GM21619 (cell line): ENCODE measurements at regions not wholly inside any gene's neighbourhood (a gene's known extent, or its start where the extent isn't known, plus 50 kb on each side); places are given as distances from the start of the nearest gene placed in this dataset.

Experiments
- ATAC-seq: cut with Tn5 transposase; IDR thresholded peaks from one replicate; pipeline ENCODE4 v1.9.1; 2021; ENCODE audit not compliant: unreplicated experiment

DNA sequence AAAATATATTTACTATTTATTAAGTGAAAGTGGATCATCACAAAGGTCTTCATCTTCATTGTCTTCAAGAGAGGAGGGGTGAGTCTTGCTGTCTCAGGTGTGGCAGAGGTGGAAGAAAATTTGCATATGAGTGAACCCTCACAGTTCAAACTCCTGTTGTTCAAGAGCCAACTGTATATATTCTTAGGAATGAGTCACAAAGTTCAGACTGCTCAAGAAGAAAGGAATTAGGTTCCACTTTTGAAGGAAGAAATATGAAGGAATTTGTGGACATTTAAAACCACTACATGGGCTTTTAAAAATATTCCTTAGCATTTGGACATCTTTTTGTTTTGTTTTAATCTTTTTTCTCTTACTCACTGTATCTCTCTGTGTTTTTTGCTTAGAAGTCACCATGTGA lies 212.6 kb downstream of the INSIG2 start:
- no peak for ATAC-seq

DNA sequence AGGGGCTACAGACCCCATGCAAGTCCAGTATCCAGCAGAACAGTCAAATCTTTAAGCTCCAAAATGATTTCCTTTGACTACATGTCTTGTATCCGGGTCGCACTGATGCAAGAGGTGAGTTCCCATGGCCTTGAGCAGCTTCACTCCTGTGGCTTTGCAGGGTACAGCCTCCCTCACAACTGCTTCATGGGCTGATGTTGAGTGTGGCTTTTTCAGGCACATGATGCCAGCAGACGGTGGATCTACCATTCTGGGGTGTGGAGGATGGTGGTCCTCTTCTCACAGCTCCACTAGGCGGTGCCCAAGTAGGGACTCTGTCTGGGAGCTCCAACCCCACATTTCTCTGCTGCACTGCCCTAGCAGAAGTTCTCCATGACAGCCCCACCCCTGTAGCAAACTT lies 208.4 kb downstream of the INSIG2 start:
- ATAC-seq, result no peak

DNA sequence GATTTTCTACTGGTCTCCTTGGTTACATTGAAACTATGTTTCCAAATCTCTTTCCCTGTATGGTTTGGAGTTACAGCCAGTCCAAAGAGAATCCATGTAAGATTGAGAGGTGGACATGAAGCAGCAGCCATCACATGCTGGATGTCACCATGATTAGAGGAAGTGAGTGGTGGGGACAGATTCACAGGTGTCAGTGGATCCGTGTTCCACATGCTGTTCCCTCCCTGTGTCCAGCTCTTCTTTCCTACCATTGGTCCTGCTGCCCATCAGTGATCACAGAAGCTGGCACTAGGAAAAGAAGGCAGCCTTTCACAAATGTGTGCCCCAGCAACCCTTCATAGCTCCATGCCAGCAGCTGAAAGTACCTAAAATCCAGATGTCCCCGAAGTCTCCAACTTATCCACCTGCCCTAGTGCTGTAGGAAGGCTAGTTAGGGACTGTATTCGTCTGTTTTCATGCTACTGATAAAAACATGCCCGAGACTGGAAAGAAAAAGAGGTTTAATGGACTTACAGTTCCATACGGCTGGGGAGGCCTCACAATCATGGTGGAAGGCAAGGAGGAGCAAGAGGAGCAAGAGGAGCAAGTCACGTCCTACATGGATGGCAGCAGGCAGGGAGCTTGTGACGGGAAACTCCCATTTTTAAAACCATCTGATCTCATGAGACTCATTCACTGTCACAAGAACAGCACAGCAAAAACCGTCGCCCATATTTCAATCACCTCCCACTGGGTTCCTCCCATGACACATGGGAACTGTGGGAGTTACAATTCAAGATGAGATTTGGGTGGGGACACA lies 207.5 kb downstream of the INSIG2 start:
- ATAC-seq, result no peak

DNA sequence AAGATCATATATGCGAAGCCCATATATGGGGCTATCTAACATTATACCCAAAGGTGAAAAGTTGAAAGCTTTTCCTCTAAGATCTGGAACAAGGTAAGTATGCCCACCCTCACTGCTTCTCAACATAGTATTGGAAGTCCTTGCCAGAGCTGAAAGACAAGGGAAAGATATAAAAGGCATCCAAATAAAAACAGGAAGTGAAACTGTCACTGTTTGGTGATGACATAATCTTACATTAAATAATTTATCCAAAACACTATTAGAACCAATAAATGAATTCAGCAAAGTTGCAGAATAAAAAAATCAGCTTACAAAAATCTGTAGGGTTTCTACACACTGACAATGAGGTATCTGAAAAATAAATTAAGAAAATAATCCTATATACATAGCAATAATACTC lies 205.8 kb downstream of the INSIG2 start:
- no peak for ATAC-seq

DNA sequence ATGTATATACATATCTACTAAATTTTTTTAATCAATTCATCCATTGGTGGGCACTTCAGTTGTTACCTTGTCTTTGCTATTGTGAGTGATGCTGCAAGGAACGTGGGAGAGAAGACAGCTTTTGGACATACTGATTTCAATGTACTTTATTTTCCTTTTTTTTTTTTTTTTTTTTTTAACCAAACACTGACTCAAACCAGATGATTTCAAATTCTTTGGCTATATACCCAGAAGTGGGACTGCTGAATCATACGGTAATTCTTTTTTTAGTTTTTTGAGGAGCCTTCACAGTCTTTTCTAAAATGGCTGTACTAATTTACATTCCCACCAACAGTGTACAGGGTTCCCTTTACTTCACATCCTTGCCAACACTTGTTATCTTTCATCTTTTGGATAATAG lies 204.7 kb downstream of the INSIG2 start:
- no peak for ATAC-seq

DNA sequence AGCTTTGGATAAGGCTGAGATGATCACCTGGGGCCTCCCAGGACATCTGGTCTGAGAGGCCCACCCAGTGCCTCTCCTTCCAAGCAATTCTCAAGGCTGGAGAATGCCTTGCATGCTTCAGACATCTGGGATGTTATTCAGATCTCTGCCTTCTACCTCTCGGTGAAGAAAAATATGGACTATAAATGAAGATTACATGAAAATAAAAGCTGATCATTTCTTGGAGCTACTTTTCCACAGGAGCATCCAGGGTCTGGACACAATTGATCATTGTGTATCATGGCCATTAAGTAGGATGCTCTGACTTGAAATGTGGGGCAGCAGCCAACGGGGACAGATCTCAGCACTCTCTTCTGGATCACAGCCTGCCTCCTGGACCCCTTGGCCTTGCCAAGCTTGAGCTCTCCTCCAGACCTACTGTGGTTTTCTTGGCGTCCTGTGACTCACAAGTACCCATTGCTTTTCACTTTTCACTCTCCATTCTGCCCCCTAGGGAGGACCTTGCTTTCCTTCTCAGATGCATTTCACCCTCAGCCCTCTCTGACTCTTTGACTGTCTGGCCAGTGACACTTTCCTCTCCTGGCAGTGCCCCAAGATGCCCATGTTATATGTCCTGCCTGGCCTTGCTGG lies 203.1 kb downstream of the INSIG2 start:
- ATAC-seq, result peak; percentile 50

DNA sequence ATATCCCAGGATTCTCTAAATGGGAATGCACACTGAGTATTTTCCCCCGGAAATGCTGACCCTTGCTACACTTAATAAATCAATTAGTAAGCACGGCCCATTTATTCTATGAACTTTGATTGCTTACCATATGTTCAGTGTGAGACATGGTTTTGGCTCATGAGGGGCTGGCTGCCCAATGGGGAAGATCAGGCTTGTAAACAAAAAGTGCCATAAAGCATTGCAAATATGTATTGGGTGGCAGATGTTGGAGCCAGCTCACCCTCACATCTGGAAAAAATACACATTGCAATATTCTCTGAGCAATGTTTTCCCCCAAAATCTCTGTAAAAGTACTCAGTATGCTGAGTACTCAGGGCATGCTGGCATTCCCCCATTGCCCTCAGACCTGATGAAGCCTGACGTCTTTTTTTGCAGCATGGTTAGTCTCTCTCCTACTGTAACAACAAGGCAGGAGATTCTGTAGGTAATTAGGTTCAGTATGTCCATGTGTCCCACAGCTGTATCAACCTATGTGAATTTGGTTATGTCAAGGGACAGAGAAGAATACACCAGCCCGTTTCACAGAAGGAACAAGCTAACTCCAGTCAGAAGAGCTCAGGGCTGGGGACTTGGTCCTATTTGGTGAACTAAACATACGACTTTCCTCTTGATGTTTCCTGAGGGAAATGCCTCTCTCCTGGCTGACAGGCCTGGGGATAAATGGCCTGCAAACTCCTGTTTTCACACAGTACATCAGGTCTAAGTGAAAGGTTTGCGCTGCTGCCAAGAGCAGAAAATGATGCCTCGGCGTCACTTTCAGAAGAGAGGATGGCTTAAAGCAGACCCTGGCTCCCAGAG lies 202.4 kb downstream of the INSIG2 start:
- no peak for ATAC-seq

DNA sequence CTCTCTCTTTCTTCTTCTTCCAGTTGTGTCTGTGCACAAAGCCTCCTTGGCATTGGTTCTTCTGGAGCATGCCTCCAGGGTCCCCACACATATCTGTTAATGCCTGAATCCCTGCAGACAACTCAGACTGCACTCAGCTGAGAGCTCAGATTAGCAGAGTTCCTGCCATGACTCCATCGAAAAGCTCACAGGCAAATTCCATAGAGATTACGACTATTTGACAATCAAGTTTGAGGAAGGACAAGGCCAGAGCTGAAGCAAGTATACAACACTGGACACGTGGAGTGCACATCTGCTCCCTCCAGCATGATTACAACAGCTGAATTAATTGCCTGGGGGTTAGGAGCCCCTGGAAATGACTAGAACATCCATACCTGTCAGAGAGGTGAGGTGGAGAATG lies 190.7 kb downstream of the INSIG2 start:
- ATAC-seq, result no peak

DNA sequence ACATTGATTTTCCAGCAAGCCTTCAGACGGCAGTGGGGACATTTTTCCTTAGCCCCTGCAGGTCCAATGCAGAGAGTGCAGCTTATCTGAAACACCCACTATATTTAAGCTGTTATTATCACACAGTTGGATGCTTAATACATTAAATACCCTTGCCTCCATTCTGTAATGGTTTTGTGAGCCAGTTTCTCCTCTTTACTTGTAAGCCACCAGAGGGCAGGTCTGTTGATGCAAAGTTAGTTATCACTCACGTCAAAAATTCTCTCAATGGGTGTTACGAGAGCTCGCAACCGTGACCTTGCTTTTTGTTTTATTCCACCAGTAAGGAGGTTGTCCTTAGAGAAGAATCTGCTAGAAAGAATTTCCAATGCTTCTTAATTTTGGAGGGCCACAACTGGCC lies 189.8 kb downstream of the INSIG2 start:
- no peak for ATAC-seq

DNA sequence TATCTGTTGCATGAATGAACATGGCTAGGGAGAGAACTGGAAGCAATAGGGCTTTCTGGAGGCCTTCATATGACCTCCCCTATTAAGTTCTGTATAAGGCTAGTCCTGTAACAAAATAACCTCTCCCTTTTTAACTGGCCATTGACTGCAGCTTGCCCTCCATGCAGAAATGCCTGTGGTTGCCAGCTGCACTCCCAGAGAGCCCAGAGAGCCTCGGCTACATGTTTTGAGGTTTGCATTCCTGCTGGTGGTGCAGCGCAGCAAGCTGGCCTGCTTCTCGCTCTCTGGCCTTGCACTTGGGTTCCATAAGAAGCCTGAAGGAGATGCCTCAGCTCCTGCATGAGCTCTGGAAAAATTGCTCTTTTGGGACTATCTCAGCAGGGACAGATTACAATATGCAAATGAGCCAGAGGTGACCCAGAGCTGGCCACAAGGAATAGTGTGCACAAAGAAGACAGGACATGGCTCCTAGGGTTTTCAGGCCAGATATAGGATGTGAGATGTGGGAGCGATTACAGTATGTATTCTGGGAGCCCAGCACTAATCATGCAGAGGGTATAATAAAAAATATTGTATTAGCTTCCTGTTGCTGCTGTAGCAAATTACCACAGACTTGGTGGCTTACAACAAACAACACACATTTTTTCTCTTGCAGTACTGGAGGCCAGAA lies 186.7 kb downstream of the INSIG2 start:
- ATAC-seq, result no peak

DNA sequence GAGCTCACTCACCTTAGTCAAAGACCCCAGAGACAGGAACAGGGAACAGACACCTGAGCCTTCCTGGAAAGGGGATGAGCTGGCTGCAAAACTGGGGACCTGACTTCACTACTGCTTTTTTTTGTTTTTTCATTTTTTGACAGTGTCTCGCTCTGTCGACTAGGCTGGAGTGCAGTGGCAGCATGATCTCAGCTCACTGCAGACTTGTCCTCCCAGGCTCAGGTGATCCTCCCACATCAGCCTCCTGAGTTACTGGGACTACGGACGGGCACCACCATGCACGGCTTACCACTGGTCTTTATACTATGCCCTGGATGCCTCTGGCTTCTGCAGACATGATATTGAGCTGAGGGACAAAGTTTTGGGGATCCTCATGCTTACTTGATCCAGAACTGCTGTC lies 184.1 kb downstream of the INSIG2 start:
- ATAC-seq, result no peak

DNA sequence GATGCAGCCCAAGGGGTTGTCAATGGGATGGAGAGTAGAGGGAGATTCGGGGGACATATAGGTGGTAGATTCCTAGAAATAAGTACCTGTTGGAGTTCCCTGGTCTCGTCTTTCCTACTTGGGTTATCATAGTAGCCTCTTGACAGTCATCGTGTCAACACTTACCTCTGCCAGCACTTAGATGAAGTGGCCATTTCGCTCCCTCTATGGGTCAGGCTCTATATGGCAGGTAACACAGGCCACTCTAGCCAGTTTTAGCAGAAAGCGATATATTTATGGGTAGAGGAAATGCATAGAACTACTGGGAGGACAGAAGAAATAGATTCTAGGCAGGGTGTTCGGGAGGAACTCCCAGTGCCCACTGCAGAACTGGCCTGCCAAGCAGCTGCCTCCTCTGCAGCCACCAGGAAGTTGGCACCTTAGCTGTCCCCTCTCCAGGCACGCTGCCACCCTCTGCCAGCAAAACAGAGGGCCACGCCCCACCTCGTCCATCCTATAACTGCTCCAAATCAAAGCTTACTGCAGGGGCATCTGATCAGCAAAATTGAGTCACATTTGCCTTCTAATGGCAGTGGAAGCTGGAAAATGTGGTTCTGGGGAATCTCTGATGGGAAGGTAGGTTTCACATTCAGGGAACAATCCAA lies 181.3 kb downstream of the INSIG2 start:
- ATAC-seq, result peak; percentile 57

DNA sequence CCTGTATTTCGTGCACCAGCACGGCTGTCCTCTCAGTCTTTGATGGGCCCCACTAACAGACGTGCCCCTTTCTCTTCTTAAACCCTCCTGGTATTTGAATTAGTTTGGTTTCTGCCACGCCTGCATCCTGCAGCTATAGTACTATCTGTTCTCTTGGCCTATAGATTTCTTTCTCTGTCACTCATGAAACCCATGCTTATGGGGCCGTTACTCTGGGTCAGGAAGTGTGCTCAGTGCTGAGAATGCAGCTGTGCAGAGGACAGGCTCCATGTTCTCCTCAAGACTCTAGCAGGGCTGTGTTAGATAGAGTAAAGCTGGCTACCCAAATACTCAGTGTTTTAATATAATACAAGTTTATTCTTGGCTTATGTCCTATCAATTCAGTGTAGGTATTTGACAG lies 180.0 kb downstream of the INSIG2 start:
- ATAC-seq, result no peak

DNA sequence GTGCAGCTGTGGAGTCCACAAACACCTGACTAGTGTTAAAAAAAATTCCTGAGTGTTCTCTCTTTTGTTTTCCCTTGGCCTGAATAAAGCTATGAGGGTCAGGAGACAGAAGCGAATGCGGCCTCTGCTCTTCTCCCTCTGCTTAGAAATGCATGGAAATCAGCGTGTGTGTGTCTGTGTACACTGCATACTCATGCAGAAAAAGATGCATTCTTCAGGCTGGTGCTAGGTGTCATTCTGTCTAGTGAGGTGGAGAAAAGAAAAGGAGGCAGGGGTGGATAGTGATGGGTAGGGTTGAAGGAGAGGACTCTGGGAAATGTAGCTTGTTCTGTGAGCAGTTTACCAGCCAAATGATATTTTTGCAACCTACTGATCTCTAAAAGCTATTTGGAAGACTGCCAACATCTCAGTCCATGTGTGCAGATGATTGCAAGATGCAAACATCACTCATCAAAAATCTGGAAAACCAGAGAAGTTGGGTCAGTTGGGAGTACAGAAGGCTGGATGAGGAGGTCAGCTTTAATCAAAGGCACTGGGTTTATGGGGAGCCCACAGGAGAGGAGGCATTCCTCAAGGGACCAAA lies 177.7 kb downstream of the INSIG2 start:
- ATAC-seq, result no peak

DNA sequence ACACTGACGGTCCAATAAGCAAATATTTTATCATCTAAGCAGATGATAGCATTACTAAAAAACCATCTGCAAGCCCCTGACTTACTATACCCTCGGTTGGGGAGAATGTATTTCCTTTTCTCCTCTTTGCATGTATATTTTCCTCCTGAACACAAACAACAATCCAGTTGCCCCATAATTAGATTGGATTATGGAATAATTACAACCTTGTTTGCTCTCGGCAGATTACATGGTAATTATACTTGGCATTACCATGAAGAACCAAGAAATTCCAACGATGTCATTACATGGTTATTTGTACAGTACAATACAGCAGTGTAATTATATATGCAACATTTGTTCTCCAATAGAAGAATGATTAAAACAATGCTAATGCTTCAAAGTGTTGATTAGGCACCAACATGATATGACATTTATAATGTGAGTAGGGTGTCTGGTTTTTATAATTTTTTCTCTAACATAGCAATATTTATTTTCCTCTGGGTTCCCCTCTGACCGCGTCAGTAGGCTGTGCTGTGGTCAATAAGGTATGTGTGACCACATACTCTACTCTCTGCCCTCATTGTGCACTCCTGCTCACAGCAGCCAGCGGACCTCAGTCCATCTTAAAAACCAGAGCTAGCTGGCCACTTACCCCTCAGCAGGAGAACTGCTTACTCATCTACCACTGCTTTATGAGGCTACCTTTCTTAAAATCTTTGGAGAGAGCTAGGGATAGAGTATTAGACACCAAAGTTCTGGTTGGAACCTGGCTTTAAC lies 176.1 kb downstream of the INSIG2 start:
- no peak for ATAC-seq

DNA sequence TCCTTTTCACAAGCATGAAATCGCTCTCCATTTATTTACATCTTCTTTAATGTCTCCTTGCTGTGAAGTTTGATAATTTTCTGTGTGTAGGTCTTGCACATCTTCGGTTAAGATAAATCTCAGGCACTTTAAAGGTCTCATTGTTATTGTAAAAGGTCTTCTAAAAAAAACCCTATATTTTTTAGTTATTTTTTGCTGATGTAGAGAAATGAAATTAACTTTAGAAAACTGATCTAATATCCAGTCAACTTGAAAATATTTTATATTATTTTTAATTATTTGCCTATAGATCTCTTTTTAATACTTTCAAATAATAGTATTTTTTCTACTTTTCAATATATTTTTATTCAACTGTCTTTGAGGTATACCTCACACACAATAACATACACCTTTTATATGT lies 169.4 kb downstream of the INSIG2 start:
- no peak for ATAC-seq

DNA sequence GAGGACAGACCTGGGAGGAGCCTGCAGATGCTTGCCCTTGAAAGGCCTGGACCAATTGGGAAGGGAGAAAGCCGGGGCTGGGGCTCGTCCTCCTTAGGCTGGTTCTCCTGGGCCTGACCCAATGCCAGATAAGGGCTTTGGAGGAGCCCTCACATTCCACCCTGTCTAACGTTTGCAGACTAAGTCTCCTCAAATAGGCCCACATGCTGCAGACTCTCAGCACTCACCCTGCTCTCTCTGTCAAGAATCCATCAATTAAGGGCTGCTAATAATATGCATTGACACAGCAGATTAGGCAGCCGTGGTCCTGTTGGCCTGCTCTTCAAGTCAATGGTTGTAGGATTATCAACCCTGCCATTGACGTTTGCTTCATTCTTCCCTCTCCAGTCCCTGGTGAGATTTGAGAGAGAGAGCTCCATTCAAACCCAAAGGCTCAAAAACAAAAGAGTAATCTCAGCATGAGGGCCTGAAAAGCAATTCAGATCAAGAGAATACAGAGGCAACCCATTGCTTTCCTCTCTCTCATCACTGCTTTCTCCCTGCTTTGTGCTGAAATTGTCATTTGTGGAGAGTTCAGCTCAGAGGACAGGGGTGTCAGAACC lies 167.6 kb downstream of the INSIG2 start:
- ATAC-seq, result no peak

DNA sequence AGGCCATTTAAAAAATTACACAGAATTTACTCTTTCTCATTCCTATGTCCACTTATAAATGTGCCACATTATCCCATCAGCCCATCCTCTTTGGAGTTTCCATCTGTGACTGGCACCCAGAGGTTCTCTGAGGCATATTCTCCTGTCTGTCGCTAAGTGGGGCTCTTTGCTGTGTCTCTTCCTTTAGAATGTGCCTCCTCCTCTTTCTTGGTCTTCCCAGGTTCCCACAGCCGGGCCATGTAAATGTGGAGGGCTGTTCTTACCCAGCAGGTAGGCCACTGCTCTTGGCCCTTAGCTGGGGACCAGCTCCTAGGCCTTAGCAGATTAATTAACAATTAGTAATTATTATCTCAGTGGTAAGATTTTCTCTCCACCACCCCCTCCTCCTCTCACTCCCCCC lies 167.0 kb downstream of the INSIG2 start:
- ATAC-seq, result no peak

DNA sequence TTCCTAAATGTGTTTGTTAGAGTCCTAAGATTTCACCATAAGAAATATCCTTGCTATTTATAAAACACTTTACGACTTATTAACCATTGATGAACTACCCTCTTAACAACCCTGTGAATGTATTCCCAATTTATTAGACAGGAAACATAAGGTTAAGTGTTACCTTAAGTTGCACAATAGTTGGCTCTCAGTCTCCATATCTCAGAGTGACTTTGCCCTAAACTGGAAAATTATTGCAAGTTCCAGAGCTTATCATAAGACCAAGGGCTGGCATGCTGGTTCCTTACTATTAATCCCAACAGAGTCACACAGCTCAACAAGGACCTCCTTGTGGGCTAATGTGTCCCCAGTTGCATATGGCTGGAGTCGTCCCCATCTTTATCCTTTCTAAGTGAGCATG lies 165.8 kb downstream of the INSIG2 start:
- no peak for ATAC-seq
